GM19043 (cell line): ENCODE measurements at regions not wholly inside any gene's neighbourhood (a gene's known extent, or its start where the extent isn't known, plus 50 kb on each side); places are given as distances from the start of the nearest gene placed in this dataset.

Experiments used
- ATAC-seq: cut with Tn5 transposase; IDR thresholded peaks from one replicate; pipeline ENCODE4 v1.9.1; 2021; ENCODE audit warnings: low read depth; ENCODE audit not compliant: unreplicated experiment

DNA sequence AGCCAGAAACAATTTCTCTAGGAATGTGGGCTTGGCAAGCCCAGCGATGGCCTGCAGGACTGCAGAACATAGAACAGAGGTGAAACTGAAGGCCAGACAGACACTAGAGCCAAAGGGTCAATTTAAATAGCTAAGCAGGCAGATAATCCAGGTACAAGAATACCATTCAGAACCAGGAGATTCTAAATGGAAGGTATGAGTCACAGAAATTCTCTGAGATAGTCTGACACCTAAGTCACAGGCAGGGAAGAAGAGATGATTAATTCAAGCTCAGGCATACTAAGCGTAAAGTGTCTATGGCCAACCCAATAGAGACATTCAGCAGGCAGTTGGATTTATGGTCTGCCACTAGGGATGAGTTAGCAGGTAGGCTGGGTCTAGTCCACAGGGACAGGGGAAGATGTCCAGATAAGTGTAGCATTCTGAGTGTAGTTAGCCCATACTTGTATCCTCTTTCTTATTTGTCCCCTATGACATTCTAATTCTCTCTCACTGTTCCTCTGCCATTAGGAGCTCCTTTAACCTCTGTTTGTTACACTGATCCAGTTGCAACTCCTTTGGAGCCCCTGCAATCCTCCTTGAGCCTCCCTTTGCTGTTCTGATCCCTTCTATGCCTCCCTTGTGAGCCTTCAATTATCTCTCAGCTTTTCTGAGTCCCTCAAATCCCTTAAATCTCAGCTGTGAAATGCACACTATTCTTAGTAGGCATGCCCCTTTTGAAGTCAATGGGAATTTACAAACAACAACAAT is 383.8 kb downstream of the LMO4 start:
- no peak for ATAC-seq

DNA sequence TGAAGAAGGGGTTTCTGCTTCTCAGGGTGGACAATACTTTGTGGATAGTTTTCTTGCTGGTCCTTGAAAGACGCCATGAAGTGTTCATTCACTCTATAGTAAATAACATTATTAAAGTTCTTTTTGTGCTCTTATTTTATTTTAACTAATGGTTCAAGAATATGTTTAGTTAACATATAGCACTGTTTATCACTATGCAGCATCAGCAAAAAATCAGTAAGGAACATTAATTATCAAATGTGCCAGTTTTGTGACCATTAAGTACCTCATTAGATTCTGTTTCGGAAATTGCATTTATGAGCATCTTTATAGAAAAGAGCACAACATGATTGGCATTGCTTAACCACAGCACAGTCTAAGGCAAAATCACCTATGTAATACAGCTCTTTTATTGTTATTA is 385.6 kb downstream of the LMO4 start:
- ATAC-seq = no peak

DNA sequence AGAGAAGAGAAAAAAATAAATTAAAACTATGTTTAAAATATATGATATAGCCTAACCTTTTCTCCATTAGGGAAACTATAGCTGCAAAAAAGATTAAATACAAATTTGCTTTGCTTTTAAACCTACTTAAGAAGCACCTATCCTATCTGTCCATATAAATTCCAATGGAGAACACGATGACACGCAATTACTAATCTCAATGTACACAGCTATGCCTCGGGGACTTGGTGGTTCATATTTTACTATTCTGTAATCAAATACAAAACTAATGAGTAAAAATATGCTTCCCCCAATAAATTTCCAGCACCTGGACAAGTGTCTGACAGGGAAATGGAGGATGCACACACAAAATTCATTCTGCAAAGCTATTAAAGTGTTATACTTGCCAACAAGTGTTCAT is 386.4 kb downstream of the LMO4 start:
- ATAC-seq = no peak

DNA sequence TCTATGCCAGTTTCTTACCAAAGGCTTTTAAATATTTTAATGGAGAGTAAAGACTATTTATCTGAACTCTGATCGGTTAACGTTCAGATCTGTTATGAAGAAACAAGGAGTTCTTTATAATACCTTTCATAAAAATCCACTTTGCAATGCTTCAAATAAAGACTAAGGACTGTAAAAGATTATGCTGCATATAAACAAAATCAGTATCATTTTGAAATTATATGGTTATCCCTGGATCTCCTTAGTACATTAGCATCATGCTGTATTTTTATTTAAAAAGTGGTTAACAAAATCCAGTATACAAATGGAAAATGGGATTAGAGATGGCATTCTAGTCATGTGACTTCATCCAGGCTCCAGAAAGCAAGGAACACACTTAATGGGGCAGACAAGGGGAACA is 386.8 kb downstream of the LMO4 start:
- no peak for ATAC-seq

DNA sequence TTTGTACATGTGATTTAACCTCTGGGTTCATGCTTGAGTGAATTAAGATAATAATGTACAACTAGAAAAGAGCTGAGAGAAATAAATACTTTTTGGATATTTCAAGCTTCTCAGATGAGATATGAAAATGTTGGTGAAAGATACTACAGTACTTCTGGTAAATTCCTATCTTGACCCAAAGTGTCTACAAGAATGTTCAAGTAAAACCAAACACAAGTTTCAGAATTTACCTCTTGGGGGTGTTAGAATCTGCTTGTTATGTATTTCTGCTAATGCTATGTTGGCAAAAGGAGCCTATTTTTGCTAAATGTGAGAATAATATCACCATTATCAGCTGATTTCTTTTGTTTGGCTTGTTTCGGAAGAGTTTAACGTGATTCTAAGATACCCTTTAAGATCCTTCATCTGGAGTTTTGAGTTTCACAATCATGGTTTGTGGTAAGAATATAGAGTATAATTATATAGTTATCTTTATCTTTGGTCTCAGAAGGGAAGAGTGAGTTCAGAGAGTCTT is 388.5 kb downstream of the LMO4 start:
- ATAC-seq = no peak

DNA sequence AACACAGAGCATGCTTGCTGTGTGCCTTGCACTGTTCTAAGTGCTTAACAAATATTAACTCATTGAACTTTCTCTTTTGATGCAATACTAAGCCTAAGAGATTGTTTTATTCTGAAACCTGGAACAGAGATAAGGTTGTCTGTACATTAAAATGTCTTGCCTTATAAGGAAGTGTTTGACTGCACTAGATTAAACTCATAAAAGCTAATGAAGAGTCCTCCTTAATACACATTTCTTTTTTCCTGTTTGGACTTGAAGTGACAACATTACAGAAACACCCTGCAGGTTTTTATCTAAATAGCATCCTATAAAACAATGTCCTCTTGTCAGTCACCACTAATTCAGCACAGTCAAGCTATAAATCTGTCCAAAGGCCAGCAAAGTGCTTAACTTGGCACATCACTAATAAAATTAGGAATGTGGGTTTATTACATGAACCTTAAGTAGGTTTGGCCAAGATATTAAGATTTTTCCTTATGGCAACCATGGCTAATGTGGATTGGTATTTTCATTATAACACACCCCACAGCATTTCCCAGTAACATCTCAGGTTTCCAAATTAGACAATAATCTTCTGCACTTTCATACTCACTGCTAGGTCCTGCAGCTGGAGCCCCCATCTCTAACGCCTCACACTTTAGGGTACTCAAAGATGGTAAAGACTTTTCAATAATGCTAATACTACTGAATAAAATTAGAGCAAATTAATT is 389.7 kb downstream of the LMO4 start:
- no peak for ATAC-seq

DNA sequence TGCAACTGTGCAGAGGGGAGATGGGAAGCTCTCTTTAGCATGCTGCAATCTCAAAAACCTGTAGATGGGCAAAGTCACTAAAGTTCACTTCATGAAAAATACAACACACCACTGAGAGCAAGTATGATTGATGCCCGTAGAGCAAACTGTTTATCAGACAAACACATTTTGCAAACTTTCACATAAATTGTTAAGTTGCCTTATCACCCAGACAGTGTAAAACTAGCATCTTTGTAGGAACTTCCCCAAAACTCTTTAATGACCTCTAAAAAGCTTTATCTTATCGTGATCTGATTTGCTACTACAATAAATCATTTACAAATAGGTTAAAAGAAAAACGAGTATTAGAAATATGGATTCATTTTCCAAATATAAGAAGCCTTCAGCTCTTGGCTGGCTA is 391.0 kb downstream of the LMO4 start:
- no peak for ATAC-seq

DNA sequence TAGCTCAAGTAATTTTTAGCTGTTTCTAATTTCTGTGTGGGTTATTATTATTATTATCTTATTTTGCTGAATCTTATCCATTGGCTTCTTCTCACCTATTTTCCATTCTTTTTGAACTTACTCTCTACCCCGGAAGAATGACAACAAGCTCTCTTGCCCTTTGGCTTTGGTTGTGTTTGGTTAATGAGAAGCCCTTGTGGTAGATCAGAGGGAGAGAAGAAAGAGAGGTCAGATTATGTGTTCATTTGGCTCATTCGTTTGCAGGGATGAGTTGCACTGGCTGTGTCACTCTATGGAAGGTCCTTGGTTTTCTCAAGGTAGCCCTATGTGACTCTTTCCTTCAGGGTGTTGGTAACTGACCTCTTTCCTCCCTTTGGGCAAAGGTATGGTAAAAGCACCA is 391.9 kb downstream of the LMO4 start:
- ATAC-seq = no peak

DNA sequence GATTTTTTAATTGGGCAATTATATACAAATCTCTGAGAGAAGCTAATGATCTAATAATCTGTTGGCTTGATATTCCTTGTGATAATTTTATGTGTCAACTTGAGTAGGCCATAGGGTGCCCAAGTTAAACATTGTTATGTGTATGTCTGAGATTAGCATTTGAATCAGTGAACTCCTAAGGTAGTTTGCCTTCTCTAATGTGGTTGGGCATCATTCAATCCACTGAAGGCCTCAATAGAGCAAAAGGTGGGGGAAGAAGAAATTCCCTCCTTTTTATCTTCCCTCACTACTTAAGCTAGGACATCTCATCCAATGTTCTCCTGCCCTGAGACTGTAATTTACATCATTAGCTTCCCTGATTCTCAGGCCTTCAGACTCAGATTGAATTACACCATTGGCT is 394.5 kb downstream of the LMO4 start:
- no peak for ATAC-seq

DNA sequence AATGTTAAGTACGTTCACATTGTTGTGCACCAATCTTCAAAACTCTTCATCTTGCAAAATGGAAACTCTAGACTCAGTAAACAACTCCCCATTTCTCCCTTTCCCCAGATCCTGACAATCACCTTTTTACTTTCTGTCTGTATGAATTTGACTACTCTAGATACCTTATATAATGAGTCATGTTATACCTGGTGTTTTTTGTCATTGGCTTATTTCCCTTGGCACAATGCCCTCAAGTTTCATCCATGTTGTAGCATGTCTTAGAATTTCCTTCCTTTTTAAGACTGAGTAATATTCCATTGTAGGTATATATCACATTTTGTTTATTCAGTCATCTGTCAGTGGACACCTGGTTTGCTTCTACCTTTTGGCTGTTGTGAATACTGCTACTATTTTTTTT is 399.5 kb downstream of the LMO4 start:
- no peak for ATAC-seq

DNA sequence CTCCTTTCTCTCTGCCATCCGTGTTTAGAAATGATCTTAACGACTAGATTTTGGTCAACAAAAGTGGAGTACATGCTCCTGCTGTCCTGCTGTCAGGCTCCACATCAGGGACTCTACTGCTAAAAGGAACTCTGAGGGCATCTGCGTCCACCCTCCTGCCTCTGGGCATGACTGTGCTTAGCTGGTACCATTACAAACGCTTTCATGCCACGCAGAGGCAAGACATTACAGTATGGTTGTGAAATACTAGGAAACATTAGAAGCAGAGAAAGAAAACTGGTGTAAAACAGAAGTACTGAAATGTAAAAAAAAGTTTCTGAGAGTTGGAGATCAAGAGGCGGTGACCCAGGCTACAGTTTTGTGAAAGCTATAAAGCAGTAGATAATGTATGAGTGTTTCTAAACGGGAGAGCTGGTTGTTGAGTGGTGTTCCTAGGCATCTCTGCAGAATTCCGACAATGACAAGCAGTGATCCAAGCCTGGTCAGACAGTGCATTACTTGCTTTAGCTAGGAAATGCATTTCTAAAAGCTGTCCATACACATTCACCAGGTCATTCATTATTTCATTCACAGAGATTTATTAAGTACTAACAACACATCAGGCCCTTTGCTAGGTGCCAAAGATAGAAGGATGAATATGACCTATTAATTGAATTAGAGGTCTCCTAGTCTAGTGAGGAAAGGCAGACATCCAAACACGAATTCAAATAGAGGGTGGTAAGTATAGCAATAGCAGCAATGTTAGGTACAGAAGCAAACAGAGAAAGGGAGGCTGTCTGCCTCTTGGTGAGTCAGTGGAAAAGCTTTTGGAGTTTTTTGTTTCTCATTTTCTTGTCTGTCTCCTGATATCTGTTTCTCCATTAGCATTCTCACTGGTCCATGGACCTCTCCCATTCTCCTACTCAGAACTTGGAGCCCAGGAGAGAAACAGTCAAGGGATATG is 401.9 kb downstream of the LMO4 start:
- ATAC-seq = no peak

DNA sequence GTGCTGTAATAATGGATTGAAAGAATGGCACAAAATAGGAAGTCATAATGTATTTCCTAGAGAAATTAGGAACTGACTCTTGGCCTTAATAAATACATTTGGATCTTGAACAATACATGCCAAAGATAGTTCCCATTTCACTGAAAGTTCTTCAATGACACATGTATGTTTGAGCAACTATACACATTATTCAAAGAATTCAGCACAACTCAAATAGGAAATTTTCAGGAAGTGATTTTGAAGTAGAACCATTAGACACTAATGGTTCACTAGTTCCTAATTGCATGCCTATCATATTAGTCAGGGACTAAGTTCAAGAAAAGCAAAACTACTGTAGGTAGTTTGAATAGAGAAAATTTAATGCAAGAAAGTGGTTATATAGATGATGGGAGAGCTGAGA is 404.7 kb downstream of the LMO4 start:
- no peak for ATAC-seq

DNA sequence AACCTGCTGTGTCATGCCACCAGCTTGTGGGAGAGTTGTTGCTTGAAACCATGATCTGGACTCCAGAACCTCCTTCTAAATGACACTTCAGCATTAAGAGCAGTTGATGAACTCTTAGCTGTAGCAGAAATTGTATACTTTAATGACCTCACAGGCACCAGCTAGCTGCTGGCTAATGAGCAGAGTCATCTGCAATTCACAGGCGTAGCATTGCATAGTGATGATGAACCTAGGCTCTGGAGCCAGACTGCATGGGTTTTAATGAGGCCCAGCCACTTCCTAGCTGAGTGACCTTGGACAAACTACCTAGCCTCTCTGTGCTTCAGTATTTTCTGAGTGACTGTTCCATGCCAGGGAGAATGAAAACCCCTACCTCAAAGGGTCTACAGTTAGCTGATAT is 407.1 kb downstream of the LMO4 start:
- no peak for ATAC-seq

DNA sequence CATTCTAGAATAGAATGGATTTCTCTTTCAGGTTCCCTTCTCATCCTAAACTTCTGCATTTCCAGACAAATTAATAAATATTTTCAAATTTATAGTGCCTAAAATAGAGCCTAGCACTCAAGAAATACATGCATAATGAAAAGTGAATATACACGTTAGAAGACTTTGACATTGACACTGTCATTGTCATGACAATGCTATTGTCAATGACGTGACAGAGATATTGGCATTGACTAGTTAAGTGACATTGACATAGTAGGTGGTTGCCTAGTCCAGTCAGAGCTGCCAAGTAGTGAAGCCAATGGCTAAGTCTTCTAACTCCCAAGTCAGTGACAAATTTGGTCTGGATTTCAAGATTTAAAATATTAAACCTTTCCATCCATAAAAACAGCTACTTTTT is 410.5 kb downstream of the LMO4 start:
- ATAC-seq = no peak

DNA sequence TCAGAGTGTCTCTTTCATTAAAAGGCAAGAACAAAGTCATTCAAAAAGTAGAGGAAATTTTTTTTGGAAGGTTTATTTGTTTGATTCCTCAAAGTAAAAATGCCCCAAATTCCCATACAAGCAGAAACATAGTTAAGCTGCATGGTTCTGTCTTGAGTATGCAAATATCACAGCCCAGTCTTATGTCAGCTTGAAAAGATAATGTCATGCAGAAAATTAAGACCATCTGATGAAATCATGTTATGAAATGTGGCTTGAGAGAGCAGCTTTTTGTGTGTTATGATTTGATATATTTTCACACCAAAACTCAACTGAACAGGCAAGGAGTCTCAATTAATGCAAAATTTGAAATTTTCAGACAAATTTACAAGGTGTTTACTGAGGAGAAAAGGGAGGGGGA is 411.0 kb downstream of the LMO4 start:
- no peak for ATAC-seq

DNA sequence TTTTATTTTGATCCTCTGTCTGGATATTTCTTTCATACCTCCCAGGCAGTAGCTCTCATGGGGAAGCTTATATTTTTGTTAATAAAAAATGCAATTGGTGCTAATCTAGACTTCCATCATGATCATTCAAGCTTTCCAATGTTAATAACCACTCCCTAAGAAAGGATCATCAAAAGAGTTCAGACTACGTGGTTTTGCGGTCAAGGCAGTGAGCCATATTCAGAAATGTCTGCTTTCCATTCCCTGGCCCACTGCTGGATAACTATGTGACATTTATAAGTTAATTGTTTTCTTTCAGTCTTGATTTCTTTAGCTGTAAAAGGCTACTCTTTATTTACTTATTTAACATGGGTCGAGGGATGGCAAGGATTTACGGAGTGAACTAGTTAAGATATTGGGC is 414.6 kb downstream of the LMO4 start:
- no peak for ATAC-seq

DNA sequence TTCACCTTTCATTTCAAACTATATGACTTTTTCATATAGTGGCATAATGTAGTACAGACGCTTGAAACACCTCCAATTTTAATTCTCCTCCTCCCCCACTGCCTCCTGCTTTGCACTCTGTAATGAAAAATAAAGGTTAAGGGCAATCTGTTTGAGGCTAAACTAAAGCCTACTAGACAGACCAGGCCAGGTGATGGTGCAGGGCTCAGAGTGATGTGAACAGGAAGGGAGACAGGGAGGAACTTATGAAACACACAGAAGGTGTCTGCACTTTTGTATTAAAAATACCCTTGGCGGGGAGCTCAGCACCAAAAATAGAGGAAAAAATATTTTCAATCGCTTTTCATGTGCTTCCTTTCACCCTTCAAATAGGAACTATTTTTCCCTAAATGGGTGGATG is 415.4 kb downstream of the LMO4 start:
- ATAC-seq = no peak

DNA sequence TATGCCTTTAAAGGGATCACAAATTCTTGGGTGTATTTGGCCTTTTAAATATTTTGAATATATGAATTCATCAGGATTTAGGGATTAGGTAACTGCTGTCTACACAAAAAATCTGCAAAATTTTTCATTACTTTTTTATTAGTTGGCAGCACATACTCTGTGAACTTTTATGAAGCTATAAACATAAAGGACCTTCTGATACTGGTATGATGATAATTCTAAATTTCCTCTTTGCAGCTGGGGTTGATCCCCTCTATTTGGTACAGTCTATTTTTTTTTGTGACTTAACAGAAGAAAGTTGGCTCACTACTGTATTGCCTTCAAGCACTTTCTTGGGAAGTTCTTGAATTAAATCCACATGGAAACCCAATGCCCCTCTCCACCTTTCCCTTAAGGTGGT is 416.1 kb downstream of the LMO4 start:
- ATAC-seq = no peak

DNA sequence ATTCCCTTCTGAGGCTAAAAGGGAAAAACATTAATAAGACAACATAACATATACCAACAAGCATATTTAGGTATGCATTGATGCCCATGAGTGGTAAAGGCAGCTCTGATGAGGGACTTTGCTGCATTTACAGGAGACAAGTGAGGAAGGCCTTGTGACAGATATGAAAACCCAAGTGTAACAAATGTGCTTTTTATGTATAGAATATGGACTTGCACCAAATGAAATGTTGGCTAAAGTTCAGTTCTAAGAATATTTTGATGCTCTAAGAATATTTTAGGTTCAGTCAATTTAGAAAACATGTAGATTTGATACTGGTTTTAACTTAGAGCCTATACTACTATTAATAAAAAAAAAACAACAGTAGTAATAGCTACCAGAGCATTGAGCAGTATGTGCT is 424.7 kb downstream of the LMO4 start:
- ATAC-seq = no peak

DNA sequence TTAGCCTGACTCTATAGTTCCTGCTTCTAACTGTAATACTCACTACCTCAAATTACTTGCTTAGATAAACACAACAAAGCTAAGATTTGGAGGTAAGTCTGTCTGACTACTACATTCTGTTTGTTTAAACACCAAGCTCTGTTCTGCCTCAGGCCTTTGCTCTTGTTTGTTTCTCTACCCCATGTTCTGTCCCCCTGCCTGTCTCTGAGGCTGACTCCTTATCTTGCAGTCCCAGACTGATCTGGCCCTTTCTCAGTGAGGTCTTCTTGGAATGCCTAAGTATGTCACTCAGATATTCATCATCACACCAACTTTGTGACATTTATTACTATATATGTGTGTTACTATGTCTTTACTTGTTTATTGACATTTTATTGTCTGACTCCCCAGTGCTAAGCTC is 425.5 kb downstream of the LMO4 start:
- no peak for ATAC-seq

DNA sequence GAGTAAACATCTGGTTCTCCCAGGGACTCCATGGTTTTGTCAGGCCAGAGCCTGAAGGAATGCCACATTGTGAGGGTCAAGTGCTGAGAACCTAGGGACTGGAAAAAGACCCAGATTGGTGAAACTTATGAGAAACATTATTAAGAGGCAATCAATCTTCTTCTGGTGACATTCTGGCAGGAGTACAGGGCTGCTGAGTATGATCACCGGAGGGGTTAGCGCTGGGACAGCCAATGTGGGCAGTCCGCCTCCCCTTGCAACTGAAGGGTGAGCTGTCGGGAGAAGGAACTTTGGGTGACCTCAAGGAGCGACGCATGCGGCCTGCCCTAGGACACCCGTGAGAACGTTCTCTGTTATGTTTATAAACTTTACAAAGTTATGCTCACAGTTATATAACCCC is 429.0 kb downstream of the LMO4 start:
- ATAC-seq = no peak
